NCI-H526 treated with DMSO at 0.1 percent for 48 hours (cell line): ENCODE measurements at regions not wholly inside any gene's neighbourhood (a gene's known extent, or its start where the extent isn't known, plus 50 kb on each side); places are given as distances from the start of the nearest gene placed in this dataset.
A peak's percentile ranks its signal among the peaks of the same experiment; 100 is the strongest.

Source experiments
- DNase-seq: peaks from one replicate; lab custom pipeline; 2025; lab: John Stamatoyannopoulos, UW

DNA sequence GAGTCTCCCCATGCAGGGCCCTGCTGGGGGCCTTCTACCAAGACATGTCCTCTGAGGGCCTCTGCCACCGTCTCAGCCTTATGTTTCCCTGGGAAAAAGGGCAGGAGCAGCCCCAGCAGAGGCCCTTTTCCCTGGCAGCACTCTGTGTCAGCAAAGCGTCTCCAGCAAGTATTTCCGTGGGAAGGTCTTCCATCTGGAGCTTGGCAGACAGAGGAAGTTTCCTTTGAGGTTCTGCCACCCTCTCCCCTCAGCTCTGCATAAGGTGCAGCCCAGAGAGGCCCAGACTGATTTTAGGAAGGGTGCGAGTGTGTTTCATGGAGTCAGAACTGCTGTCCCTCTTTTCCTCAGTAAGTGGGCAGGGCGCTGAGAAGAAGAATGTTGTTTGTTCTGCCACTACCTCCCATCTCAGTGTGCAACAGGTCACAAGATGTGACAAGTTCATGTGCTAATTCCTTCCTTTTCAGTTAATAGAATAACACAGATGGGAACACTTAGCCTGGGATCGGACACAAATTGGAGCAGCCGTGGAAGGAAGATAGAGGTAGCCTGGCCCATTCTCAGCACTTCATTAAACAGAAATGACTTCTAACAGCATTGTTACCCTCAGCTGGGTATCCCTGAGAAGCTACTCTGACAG, 784.4 kb downstream of the MAFB start:
- DNase-seq, result no peak

DNA sequence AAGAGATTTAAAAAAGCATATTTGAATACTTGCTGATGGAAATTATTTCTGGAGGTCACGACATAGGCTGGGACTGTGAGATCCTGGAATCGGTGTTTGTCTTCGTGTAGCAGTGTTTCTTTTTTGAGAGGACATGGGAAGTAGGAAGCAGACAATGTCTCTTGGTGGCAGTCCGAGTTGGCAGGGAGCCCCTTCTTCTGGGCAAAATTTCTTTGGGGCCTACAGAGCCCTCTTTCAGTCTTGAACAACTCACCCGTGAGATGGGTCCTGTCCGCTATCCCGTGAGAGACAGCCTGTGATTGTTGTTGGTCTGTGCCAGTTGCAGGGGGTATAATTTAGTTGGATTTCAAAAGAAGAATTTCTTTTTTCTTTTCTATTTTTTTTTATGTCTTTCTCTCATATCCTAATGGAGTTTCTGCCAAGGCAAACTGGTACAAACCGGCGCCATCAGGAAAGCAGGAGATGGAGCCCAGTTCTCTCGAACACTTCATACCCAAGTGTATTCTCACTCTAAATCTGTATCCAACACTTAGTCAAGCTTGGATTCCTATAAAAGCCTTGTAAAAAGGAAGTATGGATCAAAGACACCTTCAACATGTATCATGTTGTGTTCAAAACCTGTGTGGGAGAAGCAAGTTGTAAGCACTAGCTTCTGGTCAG, 785.1 kb downstream of the MAFB start:
- DNase-seq, result no peak

DNA sequence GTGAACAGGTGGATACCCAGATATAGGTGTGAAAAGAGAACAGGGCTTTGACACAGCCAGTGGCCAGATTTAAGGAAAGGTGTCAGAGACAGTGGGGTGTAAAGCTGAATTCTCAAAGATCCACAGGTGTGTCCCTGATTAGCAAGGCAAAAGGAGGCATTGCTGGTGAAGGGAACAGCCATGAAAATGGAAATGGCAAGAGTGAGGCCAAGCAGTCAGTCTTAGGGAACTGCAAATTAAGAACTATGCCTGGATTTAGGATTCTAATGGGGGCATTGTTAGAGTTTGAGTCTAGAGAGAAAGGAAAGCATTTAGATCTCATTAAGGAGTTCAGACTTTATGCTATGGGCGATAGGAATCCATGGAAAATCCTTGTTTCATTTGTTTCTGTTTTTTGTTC, 789.2 kb downstream of the MAFB start:
- DNase-seq, result no peak

DNA sequence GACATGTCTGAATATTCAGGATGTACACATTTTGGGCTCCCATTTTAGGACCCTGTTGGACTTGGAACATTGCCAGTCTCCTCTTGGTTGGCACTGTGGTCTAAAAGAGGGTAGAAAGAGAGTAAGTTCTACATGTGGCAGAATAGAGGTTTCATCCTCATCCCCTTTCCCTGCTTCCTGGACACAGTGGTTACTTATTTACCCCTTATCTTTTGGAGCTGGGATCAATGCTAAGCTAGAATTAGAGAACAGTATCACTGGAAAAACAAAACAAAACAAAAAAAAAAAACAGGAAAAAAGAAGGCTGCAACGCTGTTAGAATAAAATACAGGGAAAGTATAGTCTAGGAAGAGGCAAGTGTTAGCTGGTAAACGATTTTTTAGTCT, 790.6 kb downstream of the MAFB start:
- DNase-seq, result no peak

DNA sequence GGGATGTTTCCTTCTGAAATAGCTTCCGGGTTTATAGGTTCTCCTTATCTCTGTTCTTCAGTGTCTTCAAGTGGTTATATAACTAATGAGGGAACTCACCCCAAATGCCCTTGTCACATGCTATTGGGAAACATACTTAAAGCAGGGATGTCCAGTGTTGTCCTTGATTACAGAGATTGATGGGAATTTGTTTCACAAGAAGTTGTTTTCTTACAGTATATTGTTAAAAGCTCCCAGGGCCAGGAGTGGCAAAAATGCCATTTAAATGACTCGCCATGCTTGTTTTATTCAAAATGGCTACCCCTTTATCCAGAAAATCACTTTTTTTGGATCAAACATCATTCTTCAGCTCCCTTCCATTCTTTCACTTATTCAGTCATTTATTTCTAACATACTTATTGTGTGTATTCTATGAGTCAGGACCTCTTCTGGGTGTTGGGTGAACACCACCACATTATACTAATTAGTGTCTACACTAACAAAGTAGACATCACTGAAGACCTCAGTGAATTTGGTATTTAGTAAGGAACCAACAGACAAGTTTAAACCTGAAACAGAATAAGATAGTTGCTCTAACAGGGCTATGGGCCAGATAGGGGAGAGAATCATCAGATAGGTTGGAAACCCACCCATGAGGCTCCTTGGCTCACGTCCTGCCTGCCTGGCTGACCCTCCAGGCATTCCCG, 791.1 kb downstream of the MAFB start:
- DNase-seq, result no peak

DNA sequence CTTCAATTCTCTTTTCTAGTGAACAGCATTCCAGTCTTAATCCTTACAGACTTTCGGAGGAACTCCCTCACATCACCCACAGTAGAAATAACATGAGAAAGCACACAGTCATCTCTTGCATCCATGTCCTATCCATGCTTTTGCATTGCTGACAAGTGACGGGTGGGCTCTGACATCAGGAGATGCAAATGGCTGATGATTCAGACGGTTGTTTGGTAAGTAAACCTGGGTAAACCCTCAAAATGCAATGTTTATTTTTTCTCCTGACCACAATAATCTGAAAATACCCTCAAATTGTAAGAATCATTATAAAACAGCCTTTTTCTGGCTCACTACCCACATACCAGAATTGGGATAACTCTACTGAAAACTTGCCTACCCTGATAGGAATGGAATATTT, 792.0 kb downstream of the MAFB start:
- no peak for DNase-seq

DNA sequence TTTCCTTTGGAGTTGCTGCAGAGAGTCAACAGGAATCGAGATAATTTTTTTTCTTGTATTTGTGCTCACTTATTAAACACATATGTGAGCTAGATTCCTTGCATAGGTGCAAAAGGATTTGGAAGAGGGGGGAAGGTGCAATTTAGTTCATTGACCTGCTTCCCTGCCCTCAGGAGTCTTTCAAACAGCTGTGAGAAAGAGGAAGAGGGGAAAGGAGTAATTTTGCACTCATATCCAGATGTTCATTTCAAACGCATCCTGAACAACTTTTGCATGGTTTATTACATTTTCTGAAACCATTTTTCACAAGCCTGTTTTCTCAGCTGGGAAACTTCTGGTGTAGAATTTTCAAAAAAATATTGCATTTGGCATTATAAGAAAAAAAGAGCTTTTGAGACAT, 795.0 kb downstream of the MAFB start:
- DNase-seq, result no peak

DNA sequence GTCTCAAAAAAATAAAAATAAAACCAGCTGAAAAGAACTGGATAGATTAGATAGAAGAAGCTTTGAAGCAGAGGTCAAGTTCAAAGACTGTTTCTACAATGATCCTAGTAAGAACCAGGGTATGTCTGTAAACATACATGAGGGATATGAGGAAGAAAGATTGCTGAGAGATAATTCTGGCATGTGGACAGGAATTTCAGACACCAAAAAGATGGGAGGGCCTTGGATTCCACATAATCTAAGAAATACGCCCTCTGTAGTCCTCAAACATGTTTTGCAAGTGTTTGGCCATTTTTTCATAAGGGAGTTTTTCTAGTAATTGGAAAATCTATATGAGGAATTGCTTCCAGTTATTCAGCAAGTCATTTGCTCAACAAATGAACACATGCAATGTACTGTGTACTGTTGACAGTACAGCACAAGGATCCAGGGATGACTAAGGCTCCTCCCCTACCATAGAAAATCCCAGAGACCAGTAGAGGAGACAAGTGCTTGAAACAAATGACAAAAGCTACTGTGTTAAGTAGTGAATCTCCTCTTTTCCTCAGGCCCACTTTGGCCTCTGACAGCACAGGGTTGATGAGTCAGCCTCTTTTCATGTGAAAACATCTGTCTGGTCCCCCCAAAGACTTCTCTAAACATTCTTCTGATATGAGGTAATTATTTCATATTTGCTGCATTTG, 795.9 kb downstream of the MAFB start:
- no peak for DNase-seq

DNA sequence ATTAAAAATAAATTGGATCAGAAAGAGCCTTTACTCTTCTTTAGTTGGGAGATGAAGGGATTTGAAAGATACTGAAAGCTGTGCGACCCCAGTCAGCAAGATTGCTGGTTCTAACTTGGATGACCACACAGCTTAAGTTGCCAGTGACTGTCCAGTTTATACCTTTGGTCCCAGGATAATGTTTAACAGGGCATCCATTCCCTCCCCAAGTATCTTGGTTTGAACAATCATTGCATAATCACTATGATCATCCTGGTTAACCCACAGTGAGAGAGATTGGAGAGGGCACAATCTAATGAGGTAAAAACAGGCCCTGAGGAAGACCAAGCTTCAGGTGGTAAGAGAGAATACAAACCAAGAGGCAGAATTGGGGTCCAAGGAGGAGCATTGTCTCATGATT, 798.3 kb downstream of the MAFB start:
- no peak for DNase-seq

DNA sequence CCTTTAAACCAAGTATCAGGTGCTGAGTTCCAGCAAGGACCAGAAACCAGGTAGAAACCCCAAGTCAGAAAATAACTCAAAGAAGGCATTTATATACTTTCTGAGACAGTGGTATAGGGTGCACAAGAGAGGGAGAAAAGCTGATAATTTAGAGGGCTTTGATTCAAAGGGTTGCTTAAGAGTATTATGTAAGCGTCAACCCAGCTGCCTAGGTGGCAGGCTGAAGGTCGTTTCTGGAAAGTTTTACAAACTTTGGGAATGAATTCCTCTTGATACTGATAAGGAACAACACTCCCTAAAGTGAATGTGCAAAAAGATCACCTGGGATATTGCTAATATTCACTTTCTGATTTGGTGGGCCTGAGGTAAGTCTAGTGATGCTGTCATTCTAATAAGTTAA, 800.7 kb downstream of the MAFB start:
- no peak for DNase-seq

DNA sequence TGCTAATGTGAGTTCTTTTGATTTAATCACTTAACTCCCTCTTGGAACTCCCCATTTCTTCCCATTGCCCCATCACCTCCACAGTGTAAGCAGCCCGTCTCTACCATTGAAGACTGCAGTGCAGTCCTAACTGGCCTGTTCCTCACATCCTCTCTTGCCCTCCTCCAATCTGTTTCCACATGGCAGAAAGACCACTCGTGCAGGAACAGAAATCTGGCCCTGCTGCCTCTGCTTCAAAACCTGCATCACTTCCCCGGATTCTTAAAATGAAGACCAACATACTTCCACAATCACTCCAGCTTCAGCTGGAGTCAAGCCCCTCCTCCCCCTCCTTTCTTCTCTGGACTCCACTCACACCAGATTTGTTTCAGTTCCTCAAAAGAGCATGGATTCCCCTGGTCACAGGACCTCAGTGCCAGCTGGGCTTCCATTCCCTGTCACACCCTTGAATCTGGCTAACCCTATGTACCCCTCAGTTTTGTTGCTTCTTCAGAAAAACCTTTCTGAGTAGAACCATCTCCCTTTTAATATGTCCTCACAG, 802.3 kb downstream of the MAFB start:
- DNase-seq, result no peak

DNA sequence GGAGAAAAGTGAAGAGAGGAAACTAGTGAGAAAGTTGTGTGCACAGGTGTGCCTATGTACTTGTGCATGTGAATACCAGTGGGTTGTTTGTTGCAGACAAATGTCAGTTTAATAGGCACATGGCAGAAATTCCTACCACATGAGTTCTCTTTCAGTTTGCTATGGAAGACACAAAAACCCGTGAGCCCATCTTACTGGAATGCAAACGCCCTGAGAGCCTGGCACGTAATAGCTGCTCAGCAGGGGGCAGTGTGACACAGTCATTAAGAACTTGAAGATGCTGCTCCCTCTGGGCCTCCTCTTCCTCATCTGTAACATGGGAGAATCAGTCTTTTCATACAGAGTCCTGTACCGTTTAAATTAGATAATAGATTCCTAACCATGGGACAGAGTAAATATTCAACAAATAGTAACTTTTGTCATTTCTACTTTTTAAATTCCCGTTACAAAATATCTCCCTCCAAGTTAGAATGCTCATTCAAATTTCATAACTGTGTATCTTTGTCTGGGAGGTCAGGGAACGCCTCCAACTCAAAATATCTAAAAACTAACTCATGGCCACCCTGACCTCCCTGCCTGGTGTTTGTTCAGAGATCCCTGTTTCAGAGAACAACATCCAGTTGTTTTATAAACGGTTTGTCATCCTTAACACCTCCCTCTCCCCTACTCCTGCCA, 802.9 kb downstream of the MAFB start:
- peak; percentile 7 for DNase-seq

DNA sequence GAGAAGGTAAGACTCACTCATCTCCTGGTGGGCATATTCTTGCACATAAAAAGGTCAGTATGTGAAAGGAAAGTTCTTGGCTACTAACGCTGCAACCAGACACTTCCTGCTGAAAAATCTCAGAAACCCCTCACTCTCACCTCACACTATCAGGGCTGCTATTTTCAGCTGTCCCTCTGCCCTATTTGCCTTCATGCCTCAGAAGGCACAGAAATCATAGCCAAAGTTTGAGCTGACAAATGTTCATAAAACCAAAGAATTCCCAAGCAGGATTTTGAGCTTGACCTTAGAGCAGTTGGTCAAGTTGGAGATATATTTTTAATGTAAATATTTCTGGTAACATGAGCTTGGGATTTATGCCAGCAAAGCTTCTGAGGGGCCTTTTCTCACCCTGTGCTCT, 806.2 kb downstream of the MAFB start:
- no peak for DNase-seq

DNA sequence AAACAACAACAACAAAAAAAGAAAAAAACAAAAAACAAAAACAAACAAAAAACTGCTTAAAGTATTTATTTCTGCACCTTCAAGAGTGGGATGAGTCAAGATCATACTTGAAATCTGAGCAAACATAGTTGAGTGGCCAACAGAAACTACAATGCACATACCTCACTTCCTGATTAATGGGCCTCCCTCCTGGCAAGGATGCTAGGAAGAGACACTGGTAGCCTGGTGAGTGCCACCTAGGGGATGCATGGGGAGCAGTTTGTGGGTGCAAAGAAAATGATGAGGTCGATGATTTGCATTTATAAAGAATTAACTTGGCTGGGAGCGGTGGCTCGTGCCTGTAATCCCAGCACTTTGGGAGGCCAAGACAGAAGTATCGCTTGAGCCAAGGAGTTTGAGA, 808.1 kb downstream of the MAFB start:
- DNase-seq, result no peak

DNA sequence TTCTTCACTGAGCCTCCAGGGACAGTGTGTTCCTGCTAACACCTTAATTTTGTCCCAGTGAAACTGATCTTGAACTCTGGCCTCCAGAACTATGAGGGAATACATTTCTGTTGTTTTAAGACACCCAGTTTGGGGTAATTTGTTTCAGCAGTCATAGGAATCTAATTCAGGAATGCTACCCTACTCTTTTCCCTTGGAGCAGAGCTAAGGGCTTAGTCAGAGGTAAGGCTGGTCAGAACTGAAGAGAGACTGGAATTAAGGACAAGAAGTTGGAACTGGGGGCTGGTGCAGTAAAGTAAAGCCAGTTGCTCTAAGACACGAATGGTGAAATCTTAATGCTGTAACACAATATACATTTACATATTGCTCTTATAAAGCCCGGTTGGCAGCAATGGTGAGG, 809.7 kb downstream of the MAFB start:
- DNase-seq, result no peak

DNA sequence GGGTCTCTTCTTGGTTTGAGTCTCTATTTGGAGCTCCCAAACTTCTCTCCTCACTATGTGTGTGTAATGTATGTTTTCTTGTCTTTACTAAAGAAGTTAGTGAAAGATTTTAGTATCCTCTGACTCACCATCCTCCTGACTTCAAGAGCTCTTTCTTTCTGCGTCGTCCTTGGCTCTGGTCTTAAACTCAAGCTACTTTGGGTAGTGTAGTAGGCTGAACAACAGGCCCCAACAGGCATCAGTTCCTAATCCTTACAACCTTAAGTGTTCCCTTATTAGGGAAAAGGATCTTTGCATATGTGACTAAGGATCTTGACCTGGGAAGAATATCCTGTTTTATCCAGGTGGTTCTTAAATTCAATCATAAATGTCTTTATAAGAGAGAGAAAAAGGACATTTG, 810.2 kb downstream of the MAFB start:
- DNase-seq, result no peak

DNA sequence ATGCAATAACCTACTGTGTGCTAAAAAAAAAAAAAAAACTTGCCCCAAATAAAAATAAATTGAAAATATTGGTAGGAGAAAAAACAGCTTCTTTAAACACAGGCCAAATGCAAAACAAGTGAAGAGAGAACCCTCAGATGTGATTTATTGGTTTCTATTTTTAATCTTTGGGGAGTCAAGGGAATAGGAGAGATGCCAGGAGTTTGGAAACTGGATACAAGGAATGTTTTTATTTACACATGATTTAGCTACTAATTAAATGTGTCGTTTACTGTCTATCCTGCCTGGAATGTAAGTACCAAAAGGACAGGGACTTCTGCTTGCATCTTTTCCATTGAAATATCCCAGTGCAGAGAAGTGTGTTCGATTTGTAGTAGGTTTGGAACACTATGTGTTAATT, 810.7 kb downstream of the MAFB start:
- DNase-seq, result no peak

DNA sequence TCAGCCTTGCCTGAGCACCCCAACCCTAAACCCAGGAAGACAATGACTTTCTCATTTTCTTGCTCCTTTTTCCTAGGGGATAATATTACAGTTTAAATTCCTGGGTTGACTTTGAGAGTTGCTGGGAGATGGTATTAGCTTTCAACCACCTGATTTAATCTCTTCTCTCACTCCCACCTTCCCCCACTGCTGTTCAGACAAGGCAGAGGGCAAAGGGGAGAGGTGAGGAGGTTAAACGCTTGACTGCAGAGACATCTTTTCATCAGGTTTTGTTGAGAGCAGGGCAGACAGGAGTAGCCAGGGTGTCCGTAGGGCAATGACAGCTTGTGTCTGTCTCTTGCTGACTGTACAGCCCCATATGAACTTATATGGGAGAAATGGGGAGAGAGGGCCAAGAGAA, 811.2 kb downstream of the MAFB start:
- no peak for DNase-seq

DNA sequence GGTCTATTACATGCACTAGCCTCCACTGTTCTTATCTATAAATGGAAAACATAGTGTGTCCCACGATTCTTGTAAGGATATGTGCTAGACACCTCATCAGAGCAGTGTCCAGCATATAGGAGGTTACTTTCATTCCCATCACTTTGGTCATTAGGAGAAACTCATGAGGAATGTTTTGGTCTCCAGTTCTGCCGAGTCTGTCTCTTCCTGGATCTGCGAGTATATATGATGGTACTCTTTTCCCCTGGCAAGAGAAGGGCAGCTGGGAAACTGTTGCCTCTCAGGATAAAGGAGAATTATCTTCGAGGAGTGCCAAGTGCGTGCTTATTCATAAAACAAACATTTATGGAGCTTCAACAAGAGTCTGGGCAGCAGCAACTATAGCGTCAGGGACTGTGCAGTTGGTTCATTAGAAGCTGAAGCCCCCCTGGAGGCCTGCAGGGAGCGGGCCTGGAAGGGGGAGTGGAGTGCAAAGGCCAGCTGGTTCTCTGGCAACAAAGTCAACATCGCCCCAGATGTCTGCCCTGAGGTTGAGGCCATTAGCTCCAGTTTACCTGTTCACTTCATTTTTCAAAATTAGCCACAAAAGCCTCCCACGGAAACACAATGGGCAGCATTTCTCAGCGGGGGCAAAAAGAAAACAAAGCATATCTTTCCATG, 811.9 kb downstream of the MAFB start:
- DNase-seq, result no peak

DNA sequence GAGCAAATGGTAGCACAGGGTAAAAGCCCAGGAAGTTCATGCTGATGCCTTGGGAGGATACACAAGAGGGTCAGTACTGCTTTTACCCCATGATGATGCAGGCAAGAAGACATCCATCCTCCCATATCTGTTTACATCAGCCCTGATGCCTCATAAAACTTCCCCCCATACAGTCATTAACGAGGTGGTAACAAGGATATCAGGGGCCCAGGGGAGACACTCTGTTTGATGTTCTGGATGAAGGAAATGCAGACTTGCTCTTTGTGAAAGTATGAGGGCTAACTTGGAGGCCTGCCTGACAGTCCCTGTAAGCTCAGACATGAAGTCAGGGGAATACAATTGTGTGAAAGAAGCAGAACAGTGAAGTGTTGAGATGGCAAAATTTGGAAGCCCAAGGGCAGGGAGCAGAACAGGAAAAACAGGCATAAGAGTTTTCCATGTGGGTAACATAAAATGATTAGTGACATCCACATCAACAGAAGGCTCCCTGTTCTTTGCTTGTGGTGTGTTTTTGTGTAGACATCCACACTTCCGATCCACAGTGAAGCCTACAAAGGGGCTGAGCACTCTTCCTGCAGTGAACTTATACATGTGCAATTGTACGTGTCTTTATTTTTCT, 813.4 kb downstream of the MAFB start:
- no peak for DNase-seq
